Liver (tissue), 3 donors: ENCODE measurements at regions not wholly inside any gene's neighbourhood (a gene's known extent, or its start where the extent isn't known, plus 50 kb on each side); places are given as distances from the start of the nearest gene placed in this dataset.

Source experiments
- ATF3 ChIP-seq: IDR thresholded peaks from 2 replicates; pipeline ENCODE4 v1.6.1; 2016; ENCODE audit warnings: antibody characterized with exemption
- CTCF ChIP-seq: fragments of 150-350 bp; IDR thresholded peaks from 2 replicates; pipeline ENCODE4 v1.5.1; 2017; ENCODE audit warnings: improper control_type of control experiment, low read depth, low read length; ENCODE audit not compliant: missing input control
- EGR1 ChIP-seq, 2 donors: IDR thresholded peaks; 2 replicates each; pipeline ENCODE4 v1.6.1; 2016 to 2018; ENCODE audit warnings: antibody characterized with exemption in 2 of 2, low read depth in 2 of 2
- GABPA ChIP-seq, 2 donors: IDR thresholded peaks in 1 of 2; conservative IDR thresholded peaks in 1 of 2; 2 replicates each; pipeline ENCODE4 v1.6.1; 2016; ENCODE audit warnings: antibody characterized with exemption in 2 of 2, mild to moderate bottlenecking in 1 of 2, moderate library complexity in 1 of 2
- HNF4A ChIP-seq, 2 donors: conservative IDR thresholded peaks; 2 replicates each; pipeline ENCODE4 v1.6.1; 2016; ENCODE audit warnings: antibody characterized with exemption in 2 of 2, mild to moderate bottlenecking in 2 of 2
- HNF4G ChIP-seq: IDR thresholded peaks from 2 replicates; pipeline ENCODE4 v1.6.1; 2016; ENCODE audit warnings: antibody characterized with exemption
- JUND ChIP-seq, 2 donors: IDR thresholded peaks; 2 replicates each; pipeline ENCODE4 v1.6.1; 2016; ENCODE audit warnings: antibody characterized with exemption in 2 of 2
- MAX ChIP-seq: IDR thresholded peaks from 2 replicates; pipeline ENCODE4 v1.6.1; 2016; ENCODE audit warnings: antibody characterized with exemption
- RAD21 ChIP-seq, 2 donors: IDR thresholded peaks; 2 replicates each; pipeline ENCODE4 v1.6.1; 2016; ENCODE audit warnings: antibody characterized with exemption in 2 of 2, mild to moderate bottlenecking in 2 of 2
- REST ChIP-seq: IDR thresholded peaks from 2 replicates; pipeline ENCODE4 v1.6.1; 2016; ENCODE audit warnings: antibody characterized with exemption, mild to moderate bottlenecking
- RXRA ChIP-seq, 2 donors: IDR thresholded peaks; 2 replicates each; pipeline ENCODE4 v1.6.1; 2017 to 2018; ENCODE audit warnings: antibody characterized with exemption in 2 of 2, mild to moderate bottlenecking in 1 of 2
- TAF1 ChIP-seq: conservative IDR thresholded peaks from 2 replicates; pipeline ENCODE4 v1.6.1; 2016; ENCODE audit warnings: antibody characterized with exemption, mild to moderate bottlenecking
- YY1 ChIP-seq: IDR thresholded peaks from 2 replicates; pipeline ENCODE4 v1.6.1; 2016; ENCODE audit warnings: antibody characterized with exemption, mild to moderate bottlenecking
- ZBTB33 ChIP-seq: IDR thresholded peaks from 2 replicates; pipeline ENCODE4 v1.6.1; 2016; ENCODE audit warnings: antibody characterized with exemption
- donor health status: healthy.
- donor health status: healthy.

- no peak for TF ChIP-seq CTCF
- no peak for TF ChIP-seq REST
- no peak for TF ChIP-seq RAD21 (IDR thresholded peaks at IDR 0.05)
- TF ChIP-seq GABPA (IDR thresholded peaks at IDR 0.05 in 1 of 2, conservative IDR thresholded peaks at IDR 0.05 in 1 of 2), result no peak
- no peak for TF ChIP-seq EGR1 (IDR thresholded peaks at IDR 0.05; ENCODE audit: low read depth in 2 of 2)
- TF ChIP-seq JUND (IDR thresholded peaks at IDR 0.05), result no peak
- TF ChIP-seq MAX, result no peak
- TF ChIP-seq HNF4G, result no peak
- TF ChIP-seq TAF1, result no peak
- TF ChIP-seq ZBTB33, result no peak
- TF ChIP-seq ATF3, result no peak
- TF ChIP-seq RXRA (IDR thresholded peaks at IDR 0.05), result no peak
- TF ChIP-seq HNF4A (conservative IDR thresholded peaks at IDR 0.05), result no peak
- no peak for TF ChIP-seq YY1
Observed at GRCh38 chr2:53434466-53434865, 333.1 kb upstream of the CHAC2 start.
